HG03175 (cell line): ENCODE measurements at regions not wholly inside any gene's neighbourhood (a gene's known extent, or its start where the extent isn't known, plus 50 kb on each side); places are given as distances from the start of the nearest gene placed in this dataset.

Experiments used
- ATAC-seq: cut with Tn5 transposase; IDR thresholded peaks from one replicate; pipeline ENCODE4 v1.9.1; 2021; ENCODE audit warnings: mild to moderate bottlenecking, moderate library complexity; ENCODE audit not compliant: unreplicated experiment

DNA sequence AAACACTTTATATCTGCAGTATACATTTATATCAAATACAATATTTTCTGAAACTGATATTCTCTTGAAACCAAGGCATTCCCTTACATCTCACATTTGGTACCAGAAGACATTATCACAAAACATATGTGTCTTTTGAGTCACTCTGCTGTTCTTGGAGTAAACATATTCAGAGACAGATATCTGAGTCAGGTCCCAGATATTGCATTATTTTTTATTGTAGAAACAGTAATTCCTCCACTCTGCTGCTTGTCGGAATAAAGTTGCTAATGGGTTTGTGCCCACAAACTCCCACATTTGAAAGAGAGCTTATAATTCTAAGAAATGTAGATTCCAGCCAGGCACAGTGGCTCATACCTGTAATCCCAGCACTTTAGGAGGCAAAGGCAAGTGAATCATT lies 261.1 kb upstream of the DAPK1 start:
- ATAC-seq, result no peak

DNA sequence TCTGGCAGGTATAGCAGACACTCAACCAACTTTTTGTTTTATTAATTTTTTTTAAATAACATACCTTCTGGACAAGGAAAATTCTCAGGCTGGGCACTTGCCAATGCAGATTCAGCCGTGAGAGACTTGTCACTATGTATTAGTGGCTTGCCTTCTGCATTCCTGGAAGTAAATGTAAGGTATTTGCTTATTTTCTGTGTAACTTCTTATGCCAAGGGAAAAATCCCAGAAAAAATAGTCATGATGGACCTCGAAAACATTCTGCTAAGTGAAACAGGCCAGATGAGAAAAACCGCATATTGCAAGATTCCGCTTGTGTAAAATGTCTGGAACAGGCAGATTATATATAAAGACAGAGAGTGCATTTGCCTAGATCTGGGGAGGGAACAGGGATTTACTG lies 260.3 kb upstream of the DAPK1 start:
- ATAC-seq, result no peak

DNA sequence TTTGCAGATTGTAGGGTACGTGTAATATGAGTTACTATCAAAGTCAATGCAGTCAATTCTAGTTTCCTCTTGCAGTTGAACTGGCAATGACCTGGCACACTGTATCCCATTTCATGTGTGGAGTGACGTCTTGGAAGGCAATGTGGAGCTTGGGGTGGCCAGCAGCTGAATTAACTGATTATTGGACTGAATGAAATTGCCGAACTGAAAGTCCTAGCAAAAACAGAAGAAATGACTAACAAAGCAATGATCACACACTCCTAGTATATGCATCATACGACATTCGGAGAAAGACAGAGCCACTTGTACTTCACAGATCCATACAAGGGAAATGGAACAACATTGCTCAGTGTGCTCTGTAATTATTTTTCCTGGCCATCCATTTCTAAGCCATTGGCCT lies 259.1 kb upstream of the DAPK1 start:
- no peak for ATAC-seq

DNA sequence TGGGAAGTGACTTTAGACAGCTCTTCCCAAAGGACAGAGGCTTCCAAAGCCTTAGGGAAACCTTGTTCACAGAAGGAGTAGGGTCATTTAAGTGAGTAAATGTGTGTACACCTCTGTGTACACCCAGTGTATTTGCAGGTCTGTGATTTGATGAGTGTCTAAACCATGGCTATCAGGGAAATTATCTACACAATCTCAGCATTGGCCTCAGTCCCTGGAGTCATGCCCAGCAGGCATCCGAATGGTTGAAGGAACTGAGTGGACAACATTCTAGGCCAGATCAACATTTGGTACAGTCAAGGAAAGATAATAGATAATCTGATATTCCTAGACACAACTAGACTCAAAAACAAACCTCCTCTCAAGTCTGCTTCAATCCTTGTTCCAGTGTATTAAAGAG lies 258.4 kb upstream of the DAPK1 start:
- ATAC-seq, result no peak

DNA sequence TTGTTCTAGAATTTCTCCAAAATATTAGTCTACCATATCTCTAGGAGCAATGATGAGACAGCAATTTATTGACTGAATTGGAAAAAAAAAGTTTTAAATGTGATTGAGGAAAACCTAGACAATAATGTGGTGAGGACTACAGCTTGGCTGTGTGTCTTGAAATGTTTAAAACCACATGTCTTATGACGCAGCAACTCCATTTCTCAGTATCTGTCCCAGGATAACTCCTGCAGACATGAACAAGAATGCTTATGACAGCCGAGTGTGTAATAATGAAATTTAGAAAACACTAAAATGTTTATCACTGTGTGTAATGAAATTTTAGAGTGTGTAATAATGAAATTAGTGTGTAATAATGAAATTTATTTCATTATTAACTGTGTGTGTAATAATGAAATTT lies 254.1 kb upstream of the DAPK1 start:
- ATAC-seq, result no peak

DNA sequence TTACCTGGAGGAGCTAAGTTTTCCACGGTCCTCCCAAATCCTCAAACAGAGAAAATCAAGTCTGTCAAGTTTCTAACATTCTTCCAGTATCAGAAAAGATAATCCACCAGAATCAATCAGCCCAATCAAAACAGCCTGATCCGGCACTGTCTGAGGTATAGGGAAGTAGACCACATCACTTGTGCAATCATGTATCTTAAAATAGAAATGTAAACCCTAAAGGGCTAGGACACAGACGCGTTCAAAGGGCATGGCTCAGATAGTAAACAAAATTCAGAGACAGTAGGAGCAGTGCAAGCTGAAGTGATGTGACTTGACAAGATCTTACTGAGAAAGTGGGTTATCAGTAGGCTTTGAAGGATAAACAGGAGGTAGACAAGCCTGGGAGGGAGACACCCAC lies 252.4 kb upstream of the DAPK1 start:
- no peak for ATAC-seq

DNA sequence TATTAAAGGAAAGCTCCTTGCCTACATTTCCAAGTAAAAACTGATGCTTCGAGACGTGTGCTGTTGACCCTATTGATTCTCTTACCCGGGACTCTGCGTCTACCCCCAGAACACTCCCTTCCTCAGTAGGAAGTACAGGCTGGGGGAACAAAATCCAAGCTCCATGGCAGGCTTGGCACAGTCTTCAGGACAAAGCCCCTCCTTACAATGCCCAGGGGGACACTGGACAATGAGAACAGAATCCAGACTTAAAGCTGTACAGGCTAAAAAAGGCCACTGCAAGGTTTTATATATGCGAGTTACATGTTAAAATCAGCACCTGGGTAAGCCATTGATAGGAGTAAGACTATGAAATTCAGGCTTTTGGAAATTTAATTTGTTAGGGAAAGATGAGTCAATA lies 250.6 kb upstream of the DAPK1 start:
- no peak for ATAC-seq

DNA sequence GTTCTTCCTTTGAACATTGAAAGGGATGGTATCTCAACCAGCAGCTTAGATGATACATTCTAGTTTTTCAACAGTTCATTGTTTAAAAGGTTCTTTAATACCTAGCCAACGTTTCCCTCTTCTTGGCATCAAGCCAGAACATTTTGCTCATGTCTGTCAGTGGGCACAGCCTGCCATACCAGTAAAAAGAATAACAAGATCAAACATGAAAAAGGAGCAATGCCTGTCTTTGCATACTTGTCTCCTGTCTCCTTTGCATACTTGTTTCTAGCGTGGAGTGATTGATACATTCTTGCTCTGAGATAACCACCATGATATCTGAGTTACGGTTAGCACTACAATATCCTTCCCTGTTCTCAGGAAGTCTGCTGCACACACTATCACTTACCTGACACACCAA lies 248.6 kb upstream of the DAPK1 start:
- no peak for ATAC-seq

DNA sequence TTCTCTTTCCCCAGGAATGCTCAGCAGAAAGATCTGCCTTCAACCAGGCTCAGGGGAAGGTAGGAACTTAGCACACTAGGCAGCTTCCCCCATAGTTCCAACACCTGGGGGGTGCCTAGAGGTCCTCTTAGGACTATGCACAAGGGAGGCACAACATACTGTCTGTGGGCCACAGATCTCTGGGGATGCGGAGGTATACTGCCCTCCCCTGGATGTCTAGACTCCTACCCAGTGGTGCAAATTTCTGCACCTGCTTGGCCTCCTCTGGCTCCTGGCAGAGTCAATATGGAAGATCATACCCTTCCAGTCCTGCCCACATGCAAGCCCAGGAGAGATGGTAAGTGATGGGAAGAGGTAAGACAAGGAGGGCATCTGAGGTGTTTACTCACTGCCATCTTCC lies 247.5 kb upstream of the DAPK1 start:
- no peak for ATAC-seq

DNA sequence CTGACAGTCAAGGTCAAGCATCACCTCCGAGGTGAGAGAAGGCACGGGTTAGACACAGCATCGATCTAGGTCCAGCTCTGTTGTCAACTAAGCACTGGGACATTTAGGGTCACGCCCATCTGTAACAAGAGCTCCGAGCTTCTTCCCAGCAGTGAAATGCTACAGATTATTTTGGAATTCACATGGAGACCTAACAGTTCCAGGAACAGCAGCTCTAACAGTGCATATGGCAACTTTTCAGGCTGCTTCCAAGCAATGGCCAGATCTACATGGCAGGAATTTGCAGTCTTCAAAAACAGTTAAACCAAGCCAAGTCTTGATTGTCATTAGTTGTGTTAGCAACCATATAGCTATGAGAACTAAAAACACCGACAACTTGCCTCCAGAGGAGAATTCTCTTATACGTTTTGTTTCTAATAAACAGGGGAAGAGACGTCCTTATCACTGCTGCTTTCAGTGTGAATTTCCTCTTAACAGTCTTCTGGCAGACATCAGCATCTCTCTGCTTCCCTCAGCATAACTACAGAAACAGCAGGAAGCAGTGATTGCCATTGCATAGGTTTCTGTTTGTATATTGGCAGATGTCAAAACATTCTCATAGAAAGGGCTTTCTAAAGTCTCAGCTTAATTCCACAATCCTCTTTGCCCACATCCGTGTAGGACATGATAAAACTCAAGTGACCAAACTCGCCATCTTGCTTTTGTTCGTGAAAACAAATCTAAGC lies 242.1 kb upstream of the DAPK1 start:
- ATAC-seq, result no peak

DNA sequence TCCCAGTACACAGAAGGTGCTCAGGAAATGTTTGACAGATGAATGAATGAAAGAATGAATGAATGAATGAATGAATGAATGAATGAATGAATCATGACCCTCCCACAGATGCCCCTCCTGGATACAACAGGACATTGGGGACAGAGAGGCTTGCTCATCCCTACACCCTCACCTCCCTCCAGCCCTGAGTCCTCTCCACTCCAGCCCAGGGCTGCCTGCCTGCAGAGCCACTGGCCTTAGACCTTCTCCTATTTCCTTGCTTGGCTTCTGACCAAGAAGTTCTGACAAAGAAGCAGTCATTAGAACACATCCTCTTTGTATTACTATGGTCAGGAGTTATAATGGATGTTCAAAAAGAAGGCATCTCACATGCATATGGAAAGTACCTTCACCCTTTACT lies 240.7 kb upstream of the DAPK1 start:
- ATAC-seq, result no peak

DNA sequence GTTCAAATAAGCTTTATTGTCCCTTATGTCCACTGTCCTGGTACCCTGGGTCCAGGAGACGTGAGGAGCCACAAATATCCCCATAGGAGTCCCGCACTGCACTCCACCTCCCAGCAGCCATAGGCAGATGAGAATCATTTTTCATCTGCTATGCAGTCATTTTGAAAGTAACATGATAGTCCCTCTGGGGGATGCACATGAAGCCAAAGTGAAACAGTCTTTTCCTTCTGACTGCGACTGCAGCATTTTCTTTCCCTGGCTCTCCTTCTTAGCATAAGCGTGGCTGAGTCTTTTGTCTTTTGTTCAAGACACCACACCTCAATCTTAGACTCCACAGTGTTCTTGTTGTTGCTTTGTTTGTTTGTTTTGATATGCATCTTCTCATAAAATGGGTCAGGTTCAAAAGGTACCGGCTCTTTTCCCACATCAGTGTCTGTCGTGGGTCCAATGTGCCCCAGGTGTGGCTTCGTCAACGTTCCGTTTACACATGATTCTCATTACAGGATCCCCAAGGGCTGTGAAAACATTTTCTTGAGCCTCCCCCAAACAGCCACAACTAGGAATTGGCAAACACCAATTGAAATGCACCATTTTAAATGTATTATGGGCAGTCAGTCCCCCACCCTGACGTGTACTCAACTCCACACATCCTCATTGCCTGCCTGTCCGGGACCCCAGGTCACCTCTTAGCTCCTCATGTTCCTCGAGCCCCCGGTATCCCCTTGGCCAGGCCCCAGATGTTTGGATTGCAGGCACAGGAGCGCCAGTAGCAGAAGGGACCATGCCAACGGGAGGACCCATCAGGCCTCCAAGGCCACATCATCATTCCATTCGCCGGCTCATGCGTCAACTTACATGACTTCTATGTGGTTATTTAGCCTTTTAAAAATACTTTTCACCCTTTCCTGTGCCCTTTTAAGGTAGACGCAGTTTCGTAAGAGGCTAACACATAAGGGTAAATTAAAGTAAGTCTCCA lies 237.8 kb upstream of the DAPK1 start:
- no peak for ATAC-seq

DNA sequence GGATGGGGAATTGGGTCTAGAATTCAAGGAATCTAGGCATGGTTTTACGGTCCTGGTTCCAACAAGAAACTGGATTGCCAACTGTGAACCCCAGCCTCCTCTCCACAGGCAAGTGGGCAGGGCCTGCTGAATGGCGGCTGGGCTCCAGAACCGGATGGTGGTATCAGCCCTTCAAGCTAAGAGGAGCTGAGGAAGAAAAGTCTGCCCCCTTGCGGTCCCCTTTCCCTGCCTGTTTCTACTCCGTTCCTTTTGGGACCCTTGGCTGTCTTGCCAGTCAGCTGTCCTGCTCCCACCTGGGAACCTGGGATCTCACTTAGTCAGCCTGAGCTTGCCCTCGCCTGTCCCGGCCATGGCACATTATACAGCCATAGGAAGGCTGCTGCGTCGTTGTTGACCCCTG lies 234.4 kb upstream of the DAPK1 start:
- no peak for ATAC-seq

DNA sequence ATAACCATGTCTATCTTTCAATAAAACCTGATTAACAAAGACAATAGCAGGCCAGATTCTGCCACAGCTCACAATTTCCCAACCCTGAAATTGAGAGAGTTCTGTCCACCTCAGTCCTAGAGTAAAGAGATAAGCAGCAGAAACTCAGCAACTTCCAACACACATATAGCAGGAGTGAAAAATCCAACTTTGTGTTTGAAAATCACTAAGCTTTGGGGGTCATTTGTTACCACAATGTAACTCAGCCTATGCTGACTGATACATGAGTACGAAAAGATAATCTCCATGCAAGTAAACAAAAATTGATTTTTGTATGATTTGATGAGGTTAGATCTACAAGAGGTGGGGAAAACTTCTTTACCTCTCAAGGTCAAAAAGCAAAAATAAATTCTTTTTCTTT lies 231.0 kb upstream of the DAPK1 start:
- ATAC-seq, result no peak

DNA sequence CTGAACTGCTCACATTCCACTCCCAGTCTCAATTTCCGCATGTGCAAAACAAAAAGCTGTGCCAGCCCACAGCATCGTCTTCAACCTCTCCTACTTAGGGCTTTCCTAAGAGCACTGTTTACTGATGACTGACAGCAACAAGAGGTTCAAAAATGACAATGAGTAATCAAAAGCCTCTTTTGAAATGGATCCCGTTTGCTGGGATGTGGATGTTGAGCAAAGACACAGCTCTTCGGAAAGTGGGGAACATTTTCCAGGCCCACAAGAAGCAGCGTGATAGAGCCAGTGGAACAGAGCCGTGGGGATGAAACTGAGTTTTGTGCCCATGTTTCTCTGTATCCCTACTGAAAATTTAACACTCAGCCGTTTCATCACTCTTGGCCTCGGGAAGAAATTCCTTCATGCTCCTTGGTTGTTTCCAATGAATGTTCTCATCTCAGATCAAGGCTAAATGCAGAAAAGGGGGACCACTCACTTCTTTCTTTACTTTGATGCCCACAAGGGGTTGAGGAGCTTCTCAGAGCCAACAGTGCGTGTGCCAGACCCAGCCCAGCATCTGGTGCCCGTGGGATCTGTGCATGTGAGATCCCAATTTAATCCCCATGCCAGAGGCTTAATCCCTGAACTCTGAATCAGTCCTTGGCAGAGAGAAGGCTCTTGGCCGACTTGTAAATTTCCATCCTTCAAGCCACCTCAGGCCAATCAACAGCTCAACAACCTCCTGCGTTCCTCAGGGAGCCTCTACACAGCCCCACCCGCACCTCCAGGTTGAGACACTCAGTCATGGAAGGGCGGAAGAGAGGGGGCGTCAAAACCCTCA lies 230.2 kb upstream of the DAPK1 start:
- no peak for ATAC-seq

DNA sequence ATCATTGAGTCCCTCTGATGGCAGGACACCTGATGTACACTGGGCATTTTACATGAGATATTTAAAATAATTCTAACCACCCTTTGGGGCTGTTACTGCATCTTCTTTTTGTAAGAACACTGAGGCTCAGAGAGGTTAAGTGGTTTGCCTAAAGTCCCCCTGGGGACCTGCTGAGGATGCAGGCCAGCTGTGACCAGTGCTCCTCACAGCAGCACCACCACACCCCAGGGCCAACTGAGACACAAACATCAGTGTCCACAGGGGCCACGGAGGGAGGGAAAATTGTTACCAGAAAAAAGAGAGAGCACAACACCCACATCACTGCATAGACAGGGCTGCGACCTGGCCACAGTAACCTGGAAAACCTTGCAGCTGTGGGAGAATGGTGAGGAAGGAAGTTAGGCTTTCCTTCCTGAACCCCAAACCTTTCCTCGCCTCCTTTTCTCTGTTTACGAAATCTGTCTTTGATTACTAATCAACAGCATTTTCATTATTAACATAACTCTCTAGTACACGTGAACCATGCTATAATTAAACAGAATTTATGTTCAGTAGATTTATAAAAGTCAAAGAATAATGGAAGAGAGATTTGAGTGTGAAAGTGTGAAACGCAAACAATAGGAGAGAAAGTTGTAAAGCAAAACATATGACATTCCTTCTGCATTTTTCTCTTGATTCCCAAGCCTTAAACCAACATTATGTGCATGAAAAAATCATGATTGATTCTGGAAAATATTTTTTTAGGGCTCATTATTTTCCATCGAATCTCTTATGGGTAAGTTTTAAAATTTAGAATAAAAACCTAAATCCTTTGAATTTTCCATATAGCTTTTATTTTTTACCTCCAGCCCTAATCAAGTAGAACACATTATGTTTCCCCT lies 228.1 kb upstream of the DAPK1 start:
- no peak for ATAC-seq

DNA sequence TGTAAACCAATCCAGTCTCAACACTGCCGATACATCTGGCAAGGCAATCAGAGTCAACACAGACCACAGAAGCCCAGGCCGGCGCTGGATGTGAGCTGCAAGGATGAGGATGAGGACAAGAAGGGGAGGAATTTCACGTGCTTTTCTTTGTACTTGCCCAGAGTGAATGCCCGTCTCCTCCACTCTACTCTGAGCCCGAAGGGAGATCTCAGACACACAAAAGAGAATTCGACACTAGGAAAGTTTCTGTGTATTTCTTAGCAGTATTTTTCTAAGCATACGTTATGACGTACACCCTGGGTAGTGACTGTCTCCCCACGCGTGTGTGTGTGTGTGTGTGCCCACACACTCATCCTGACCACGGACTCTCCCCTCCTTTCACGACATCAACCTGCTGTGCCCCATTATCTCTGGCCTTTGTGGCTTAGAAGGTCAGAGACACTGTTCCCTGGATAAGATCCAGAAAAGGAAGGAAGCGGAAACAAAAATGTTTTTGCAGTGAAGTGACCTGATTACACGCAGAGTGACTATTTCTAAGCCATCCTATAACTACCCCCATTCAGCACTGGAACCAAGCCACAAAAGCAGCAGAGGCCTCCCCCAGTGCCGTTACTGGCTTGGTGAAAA lies 227.3 kb upstream of the DAPK1 start:
- no peak for ATAC-seq

DNA sequence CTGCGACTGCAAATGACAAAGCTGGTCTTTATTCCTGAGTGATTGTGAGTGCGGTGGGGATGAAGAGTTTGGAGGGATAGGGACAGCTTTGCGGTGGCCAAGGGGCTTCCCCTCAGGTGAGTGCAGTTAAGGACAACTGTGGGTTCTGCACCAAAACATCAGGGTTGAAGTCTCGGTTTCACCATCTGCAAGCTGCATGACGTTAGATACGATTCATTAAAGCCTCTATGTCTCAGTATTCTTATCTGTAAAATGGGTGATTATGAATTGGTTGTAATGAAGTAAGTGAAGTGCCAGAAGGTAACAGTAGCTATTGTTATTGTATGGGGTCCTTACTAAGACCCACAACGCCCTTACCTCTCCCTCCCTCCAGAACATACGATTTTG lies 226.8 kb upstream of the DAPK1 start:
- no peak for ATAC-seq

DNA sequence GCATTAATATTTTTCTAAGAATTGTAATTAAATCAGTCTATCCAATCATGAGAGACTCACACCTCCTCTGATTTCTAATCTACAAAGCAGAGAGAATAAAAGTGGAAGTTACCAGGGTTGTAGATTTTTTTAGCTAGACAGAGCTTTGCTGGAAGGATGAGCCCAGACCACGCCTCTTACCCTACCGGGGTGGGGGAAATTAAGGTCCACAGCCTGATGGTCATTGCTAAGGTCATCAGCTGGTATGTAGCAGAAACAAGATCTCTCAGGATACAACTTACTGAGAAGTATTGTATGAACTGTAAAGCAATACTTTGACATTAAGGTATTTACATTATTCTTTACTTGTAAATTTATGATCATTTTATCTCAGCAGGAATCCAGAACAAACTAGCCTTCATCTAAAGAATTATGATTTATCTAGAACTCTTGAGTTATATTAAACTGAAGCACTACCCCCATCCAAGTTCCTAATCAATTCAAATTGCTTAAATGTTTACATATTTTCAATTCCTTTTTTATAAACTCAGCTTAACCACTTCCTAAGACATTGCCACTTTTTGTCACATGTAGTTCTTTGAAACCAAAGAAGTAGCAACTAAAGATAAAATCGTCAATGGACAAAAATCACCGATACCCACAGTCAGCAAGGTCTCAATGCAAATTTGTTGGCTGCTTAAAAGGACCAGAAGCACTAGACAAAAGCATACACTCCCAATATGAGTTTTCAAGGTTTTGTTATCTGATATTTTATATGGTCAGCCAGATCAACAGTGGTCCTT lies 225.8 kb upstream of the DAPK1 start:
- no peak for ATAC-seq
